HG03039 (cell line): ENCODE measurements at regions not wholly inside any gene's neighbourhood (a gene's known extent, or its start where the extent isn't known, plus 50 kb on each side); places are given as distances from the start of the nearest gene placed in this dataset.
"Not testable (repeated sequence)": the region's sequence is repeated elsewhere in the genome, so short reads cannot be mapped to it uniquely, and the experiment has no call there.

Experiments
- ATAC-seq: cut with Tn5 transposase; IDR thresholded peaks from one replicate; pipeline ENCODE4 v1.9.1; 2021; ENCODE audit warnings: mild to moderate bottlenecking, moderate library complexity; ENCODE audit not compliant: unreplicated experiment

- not testable (repeated sequence) for ATAC-seq
Observed at GRCh38 chr6:57983603-57984002, 666.2 kb downstream of the PRIM2 start.

GRCh38 chr6:57984575-57984974 is 667.1 kb downstream of the PRIM2 start:
- ATAC-seq, result not testable (repeated sequence)

- ATAC-seq, result not testable (repeated sequence)
Observed at GRCh38 chr6:57985734-57986133, 668.3 kb downstream of the PRIM2 start.

- peak; percentile 100 for ATAC-seq
Observed at GRCh38 chr6:57986584-57986983, 669.2 kb downstream of the PRIM2 start.

- not testable (repeated sequence) for ATAC-seq
Observed at GRCh38 chr6:57989520-57990080, 672.2 kb downstream of the PRIM2 start.

GRCh38 chr6:57998858-57999619 is 681.6 kb downstream of the PRIM2 start:
- not testable (repeated sequence) for ATAC-seq

GRCh38 chr6:58000233-58000632 is 682.8 kb downstream of the PRIM2 start:
- ATAC-seq, result not testable (repeated sequence)

- not testable (repeated sequence) for ATAC-seq
Observed at GRCh38 chr6:58003417-58004167, 686.2 kb downstream of the PRIM2 start.

- not testable (repeated sequence) for ATAC-seq
Observed at GRCh38 chr6:58007334-58008000, 690.0 kb downstream of the PRIM2 start.

- ATAC-seq, result not testable (repeated sequence)
Observed at GRCh38 chr6:58008001-58008335, 690.5 kb downstream of the PRIM2 start.

GRCh38 chr6:58011954-58012600 is 694.6 kb downstream of the PRIM2 start:
- not testable (repeated sequence) for ATAC-seq

- not testable (repeated sequence) for ATAC-seq
Observed at GRCh38 chr6:58016614-58017013, 699.2 kb downstream of the PRIM2 start.

- ATAC-seq, result not testable (repeated sequence)
Observed at GRCh38 chr6:58028188-58028587, 710.8 kb downstream of the PRIM2 start.

GRCh38 chr6:58038213-58038612 is 720.8 kb downstream of the PRIM2 start:
- ATAC-seq, result not testable (repeated sequence)

- not testable (repeated sequence) for ATAC-seq
Observed at GRCh38 chr6:58046584-58046983, 729.2 kb downstream of the PRIM2 start.

GRCh38 chr6:58047389-58047788 is 730.0 kb downstream of the PRIM2 start:
- ATAC-seq, result not testable (repeated sequence)

- ATAC-seq, result not testable (repeated sequence)
Observed at GRCh38 chr6:58047865-58048264, 730.4 kb downstream of the PRIM2 start.

GRCh38 chr6:58055465-58056176 is 738.2 kb downstream of the PRIM2 start:
- not testable (repeated sequence) for ATAC-seq

GRCh38 chr6:58059701-58060100 is 742.3 kb downstream of the PRIM2 start:
- not testable (repeated sequence) for ATAC-seq

- not testable (repeated sequence) for ATAC-seq
Observed at GRCh38 chr6:58063542-58063941, 746.1 kb downstream of the PRIM2 start.
